HepG2 (cell line): ENCODE measurements at regions not wholly inside any gene's neighbourhood (a gene's known extent, or its start where the extent isn't known, plus 50 kb on each side); places are given as distances from the start of the nearest gene placed in this dataset.
A peak's percentile ranks its signal among the peaks of the same experiment; 100 is the strongest.

Source experiments
- CENPT ChIP-seq: sonication (generic); formaldehyde crosslinking; IDR thresholded peaks from 2 replicates; pipeline ENCODE4 v1.8.0; 2022; ENCODE audit warnings: low read depth, mild to moderate bottlenecking, moderate library complexity, missing genetic modification reagents
- FOXK1 ChIP-seq: sonication (generic); formaldehyde crosslinking; IDR thresholded peaks from 2 replicates; pipeline ENCODE4 v1.4.0; 2020; ENCODE audit warnings: low read depth, missing genetic modification reagents, borderline replicate concordance
- HOXA3 ChIP-seq: sonication (generic); formaldehyde crosslinking; IDR thresholded peaks from 2 replicates; pipeline ENCODE4 v1.5.0; 2020; ENCODE audit warnings: missing genetic modification reagents
- KDM3A ChIP-seq: IDR thresholded peaks from 2 replicates; pipeline ENCODE4 v1.6.1; 2018; ENCODE audit warnings: low read depth, missing compliant biosample characterization
- NCOA2 ChIP-seq: sonication (generic); formaldehyde crosslinking; IDR thresholded peaks from 2 replicates; pipeline ENCODE4 v1.8.0; 2022; ENCODE audit warnings: inconsistent platforms
- PCBP2 ChIP-seq: fragments of 200-400 bp; formaldehyde crosslinking; optimal IDR thresholded peaks from 2 replicates; pipeline ENCODE3; 2018; ENCODE audit warnings: low read length, low read depth; ENCODE audit not compliant: poor library complexity, severe bottlenecking
- PREB ChIP-seq: sonication (generic); formaldehyde crosslinking; IDR thresholded peaks from 2 replicates; pipeline ENCODE4 v1.4.0; 2020; ENCODE audit warnings: missing genetic modification reagents
- RARG ChIP-seq: sonication (generic); formaldehyde crosslinking; IDR thresholded peaks from 2 replicates; pipeline ENCODE4 v1.4.0; 2020; ENCODE audit warnings: low read depth, mild to moderate bottlenecking, missing genetic modification reagents
- RFX3 ChIP-seq: IDR thresholded peaks from 2 replicates; pipeline ENCODE4 v1.6.1; 2016; ENCODE audit warnings: missing biosample characterization, missing genetic modification reagents
- TMF1 ChIP-seq: sonication (generic); formaldehyde crosslinking; IDR thresholded peaks from 2 replicates; pipeline ENCODE4 v1.8.1; 2022; ENCODE audit warnings: low read depth, missing genetic modification reagents
- TSC22D2 ChIP-seq: sonication (generic); formaldehyde crosslinking; IDR thresholded peaks from 2 replicates; pipeline ENCODE4 v1.5.1; 2020; ENCODE audit warnings: missing genetic modification reagents, mild to moderate bottlenecking, borderline replicate concordance
- ZBTB26 ChIP-seq: IDR thresholded peaks from 2 replicates; pipeline ENCODE4 v1.6.1; 2016; ENCODE audit warnings: missing compliant biosample characterization, missing genetic modification reagents, borderline replicate concordance
- ZFP36L2 ChIP-seq: sonication (generic); formaldehyde crosslinking; IDR thresholded peaks from 2 replicates; pipeline ENCODE4 v1.4.0; 2020; ENCODE audit warnings: missing genetic modification reagents
- ZNF709 ChIP-seq: sonication (generic); formaldehyde crosslinking; IDR thresholded peaks from 2 replicates; pipeline ENCODE4 v1.5.0; 2020; ENCODE audit warnings: mild to moderate bottlenecking, missing genetic modification reagents
- TF ChIP-seq, protein P1 (sequence below), 2 experiments: fragments of 450-650 bp in 1 of 2; sonication (generic) in 1 of 2; formaldehyde crosslinking in 1 of 2; IDR thresholded peaks; 2 replicates each; pipeline versions ENCODE4 v1.6.1 to v1.8.0; 2016 to 2022; ENCODE audit warnings: antibody characterized with exemption in 1 of 2, mild to moderate bottlenecking in 1 of 2, missing genetic modification reagents in 1 of 2
- TF ChIP-seq, protein P2 (sequence below): sonication (generic); formaldehyde crosslinking; IDR thresholded peaks from 2 replicates; pipeline ENCODE4 v1.5.0; 2020; ENCODE audit warnings: missing genetic modification reagents

DNA sequence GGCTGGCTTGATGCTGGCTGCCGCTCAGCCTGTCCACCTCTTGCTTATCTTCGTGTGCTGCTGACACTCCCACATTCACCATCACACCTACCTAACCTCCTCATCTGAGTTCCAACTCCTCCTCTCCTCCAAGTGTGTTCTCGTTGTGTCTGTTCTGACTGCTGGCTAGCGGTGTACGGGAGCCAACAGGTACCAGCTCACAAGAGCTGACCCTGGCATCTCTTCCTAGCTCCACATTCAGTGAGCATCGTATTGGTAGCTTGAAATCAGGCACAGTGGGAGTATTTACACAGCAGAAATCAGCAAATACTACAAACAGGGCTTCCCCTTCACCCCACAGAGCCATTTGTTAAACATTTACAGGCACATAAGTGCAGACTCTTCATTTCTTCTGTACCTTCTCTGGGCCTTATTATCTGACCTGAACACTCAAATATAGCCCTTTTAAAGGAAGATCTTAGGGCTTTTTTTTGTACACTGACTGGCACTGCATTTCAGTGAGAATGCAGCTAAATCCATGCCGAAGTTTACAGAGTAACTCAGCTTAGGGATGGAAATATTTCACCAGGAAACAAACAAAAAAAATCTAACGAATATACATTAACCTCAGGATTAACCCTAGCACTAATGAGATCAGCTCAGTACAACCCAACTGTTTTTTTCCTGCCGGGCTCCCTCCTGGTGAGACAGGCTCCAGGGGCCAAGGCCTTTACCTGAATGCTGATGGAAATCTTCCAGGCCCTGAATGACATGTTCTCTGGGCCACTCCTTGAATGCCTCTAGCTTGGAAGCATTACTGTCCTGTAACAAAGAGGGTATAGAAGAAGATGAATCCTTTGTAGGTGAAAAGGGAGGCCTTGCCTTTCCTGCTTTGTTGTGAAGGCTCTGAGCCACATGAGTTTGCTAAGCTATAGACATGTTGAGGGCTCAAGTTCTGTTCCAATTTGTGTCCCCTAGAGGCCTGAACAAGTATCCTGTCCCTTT, 150.5 kb upstream of the LPP start (continued):
- TF ChIP-seq, protein P1, sequence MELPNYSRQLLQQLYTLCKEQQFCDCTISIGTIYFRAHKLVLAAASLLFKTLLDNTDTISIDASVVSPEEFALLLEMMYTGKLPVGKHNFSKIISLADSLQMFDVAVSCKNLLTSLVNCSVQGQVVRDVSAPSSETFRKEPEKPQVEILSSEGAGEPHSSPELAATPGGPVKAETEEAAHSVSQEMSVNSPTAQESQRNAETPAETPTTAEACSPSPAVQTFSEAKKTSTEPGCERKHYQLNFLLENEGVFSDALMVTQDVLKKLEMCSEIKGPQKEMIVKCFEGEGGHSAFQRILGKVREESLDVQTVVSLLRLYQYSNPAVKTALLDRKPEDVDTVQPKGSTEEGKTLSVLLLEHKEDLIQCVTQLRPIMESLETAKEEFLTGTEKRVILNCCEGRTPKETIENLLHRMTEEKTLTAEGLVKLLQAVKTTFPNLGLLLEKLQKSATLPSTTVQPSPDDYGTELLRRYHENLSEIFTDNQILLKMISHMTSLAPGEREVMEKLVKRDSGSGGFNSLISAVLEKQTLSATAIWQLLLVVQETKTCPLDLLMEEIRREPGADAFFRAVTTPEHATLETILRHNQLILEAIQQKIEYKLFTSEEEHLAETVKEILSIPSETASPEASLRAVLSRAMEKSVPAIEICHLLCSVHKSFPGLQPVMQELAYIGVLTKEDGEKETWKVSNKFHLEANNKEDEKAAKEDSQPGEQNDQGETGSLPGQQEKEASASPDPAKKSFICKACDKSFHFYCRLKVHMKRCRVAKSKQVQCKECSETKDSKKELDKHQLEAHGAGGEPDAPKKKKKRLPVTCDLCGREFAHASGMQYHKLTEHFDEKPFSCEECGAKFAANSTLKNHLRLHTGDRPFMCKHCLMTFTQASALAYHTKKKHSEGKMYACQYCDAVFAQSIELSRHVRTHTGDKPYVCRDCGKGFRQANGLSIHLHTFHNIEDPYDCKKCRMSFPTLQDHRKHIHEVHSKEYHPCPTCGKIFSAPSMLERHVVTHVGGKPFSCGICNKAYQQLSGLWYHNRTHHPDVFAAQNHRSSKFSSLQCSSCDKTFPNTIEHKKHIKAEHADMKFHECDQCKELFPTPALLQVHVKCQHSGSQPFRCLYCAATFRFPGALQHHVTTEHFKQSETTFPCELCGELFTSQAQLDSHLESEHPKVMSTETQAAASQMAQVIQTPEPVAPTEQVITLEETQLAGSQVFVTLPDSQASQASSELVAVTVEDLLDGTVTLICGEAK (IDR thresholded peaks at IDR 0.05), result no peak
- TF ChIP-seq, protein P1 (CRISPR knock-in tag; IDR thresholded peaks at IDR 0.05), result peak; percentile 15; the same call in 1 of the 2 replicates
- TF ChIP-seq NCOA2 (CRISPR knock-in tag) (peak; percentile 84), PREB (no peak), RARG (CRISPR knock-in tag) (no peak), ZNF709 (CRISPR knock-in tag) (0 out of 2 replicates have a peak, but pooled peaks have one; percentile 50), FOXK1 (CRISPR knock-in tag) (no peak), TSC22D2 (CRISPR knock-in tag) (no peak), TMF1 (CRISPR knock-in tag) (0 out of 2 replicates have a peak, but pooled peaks have one; percentile 24), KDM3A (peak; percentile 38; the same call in 1 of the 2 replicates), PCBP2 (no peak), ZFP36L2 (no peak), CENPT (no peak), ZBTB26 (CRISPR knock-in tag) (peak; percentile 43; the same call in 1 of the 2 replicates), HOXA3 (CRISPR knock-in tag) (0 out of 2 replicates have a peak, but pooled peaks have one; percentile 37), RFX3 (CRISPR knock-in tag) (no peak)
- TF ChIP-seq, protein P2, sequence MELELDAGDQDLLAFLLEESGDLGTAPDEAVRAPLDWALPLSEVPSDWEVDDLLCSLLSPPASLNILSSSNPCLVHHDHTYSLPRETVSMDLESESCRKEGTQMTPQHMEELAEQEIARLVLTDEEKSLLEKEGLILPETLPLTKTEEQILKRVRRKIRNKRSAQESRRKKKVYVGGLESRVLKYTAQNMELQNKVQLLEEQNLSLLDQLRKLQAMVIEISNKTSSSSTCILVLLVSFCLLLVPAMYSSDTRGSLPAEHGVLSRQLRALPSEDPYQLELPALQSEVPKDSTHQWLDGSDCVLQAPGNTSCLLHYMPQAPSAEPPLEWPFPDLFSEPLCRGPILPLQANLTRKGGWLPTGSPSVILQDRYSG (CRISPR knock-in tag), result no peak
